OCI-LY1 (cell line): ENCODE measurements at regions not wholly inside any gene's neighbourhood (a gene's known extent, or its start where the extent isn't known, plus 50 kb on each side); places are given as distances from the start of the nearest gene placed in this dataset.

ENCODE experiments used
- H2AFZ ChIP-seq: fragments of 200-600 bp; sonication (generic), shearing (Covaris generic); 2 replicates; pipeline ENCODE4 v1.6.0; 2014; ENCODE audit warnings: antibody characterized with exemption, mild to moderate bottlenecking, low read length
- H3F3A ChIP-seq: fragments of 200-600 bp; sonication (generic), shearing (Covaris generic); 2 replicates; pipeline ENCODE4 v1.6.0; 2014; ENCODE audit warnings: mild to moderate bottlenecking, antibody characterized with exemption, low read length, moderate library complexity; ENCODE audit not compliant: insufficient read depth
- H3K27ac ChIP-seq: fragments of 200-600 bp; sonication (generic); 2 replicates; pipeline ENCODE4 v1.5.1; 2014; ENCODE audit warnings: low read length, mixed run types, mild to moderate bottlenecking, low read depth; ENCODE audit not compliant: poor library complexity, severe bottlenecking
- H3K27me3 ChIP-seq: fragments of 200-600 bp; sonication (generic); 2 replicates; pipeline ENCODE4 v1.6.0; 2014; ENCODE audit warnings: antibody characterized with exemption, mild to moderate bottlenecking, low read length, moderate library complexity; ENCODE audit not compliant: insufficient read depth
- H3K36me3 ChIP-seq: fragments of 200-600 bp; sonication (generic); 2 replicates; pipeline ENCODE4 v1.6.1; 2014; ENCODE audit warnings: mild to moderate bottlenecking, antibody characterized with exemption, low read length, moderate library complexity, mixed read lengths; ENCODE audit not compliant: insufficient read depth
- H3K4me1 ChIP-seq: fragments of 200-600 bp; sonication (generic); 2 replicates; pipeline ENCODE4 v1.5.1; 2014; ENCODE audit warnings: mild to moderate bottlenecking, low read length, moderate library complexity; ENCODE audit not compliant: insufficient read depth, severe bottlenecking
- H3K4me2 ChIP-seq: fragments of 200-600 bp; sonication (generic), shearing (Covaris generic); 2 replicates; pipeline ENCODE4 v1.6.1; 2014; ENCODE audit warnings: low read length
- H3K4me3 ChIP-seq: fragments of 200-600 bp; sonication (generic); 2 replicates; pipeline ENCODE4 v1.5.1; 2014; ENCODE audit warnings: low read length, low read depth, mild to moderate bottlenecking, mixed read lengths; ENCODE audit not compliant: poor library complexity, severe bottlenecking
- H3K79me2 ChIP-seq: fragments of 200-600 bp; shearing (Covaris generic); 2 replicates; pipeline ENCODE4 v1.6.1; 2016; ENCODE audit warnings: mixed run types, low read length, mixed read lengths; ENCODE audit not compliant: insufficient read depth
- H3K9ac ChIP-seq: fragments of 200-600 bp; sonication (generic), shearing (Covaris generic); 2 replicates; pipeline ENCODE4 v1.6.1; 2014; ENCODE audit warnings: mild to moderate bottlenecking, low read length, mixed read lengths
- H3K9me2 ChIP-seq: fragments of 200-600 bp; sonication (generic), shearing (Covaris generic); 2 replicates; pipeline ENCODE4 v1.6.1; 2014; ENCODE audit warnings: low read depth, mild to moderate bottlenecking, low read length, mixed read lengths
- H3K9me3 ChIP-seq: fragments of 200-600 bp; shearing (Covaris generic); 2 replicates; pipeline ENCODE4 v1.6.1; 2014; ENCODE audit warnings: low read length, mixed read lengths
- H4K20me1 ChIP-seq: fragments of 200-600 bp; sonication (generic), shearing (Covaris generic); 2 replicates; pipeline ENCODE4 v1.6.0; 2016; ENCODE audit warnings: mild to moderate bottlenecking, low read length; ENCODE audit not compliant: insufficient read depth
- CTCF ChIP-seq: fragments of 200-600 bp; sonication (generic), shearing (Covaris generic); IDR thresholded peaks from 2 replicates; pipeline ENCODE4 v1.5.1; 2017; ENCODE audit warnings: mild to moderate bottlenecking, antibody characterized with exemption, low read length, moderate library complexity, mixed read lengths
- EZH2 ChIP-seq: fragments of 200-600 bp; sonication (generic), shearing (Covaris generic); IDR thresholded peaks from 2 replicates; pipeline ENCODE4 v1.8.0; 2017; ENCODE audit warnings: borderline replicate concordance, mixed run types, mild to moderate bottlenecking, antibody characterized with exemption, low read length, moderate library complexity, mixed read lengths

GRCh38 chr19:30665449-30665848, 293.3 kb downstream of the ZNF536 start:
- Histone ChIP-seq H3K27me3 (no peaks in the 10 kb centered on the region), H3K27ac (no peak overlapping the region), H3F3A (no peaks in the 10 kb centered on the region), H3K4me1 (no peaks in the 10 kb centered on the region), H3K4me2 (no peak overlapping the region), H3K79me2 (no peaks in the 10 kb centered on the region), H3K9ac (no peak overlapping the region), H4K20me1 (no peaks in the 10 kb centered on the region), H2AFZ (no peak overlapping the region), H3K36me3 (no peaks in the 10 kb centered on the region), H3K9me3 (no peaks in the 10 kb centered on the region), H3K9me2 (no peaks in the 10 kb centered on the region), H3K4me3 (no peak overlapping the region)
- TF ChIP-seq EZH2 (no peak), CTCF (no peak)

GRCh38 chr19:30663611-30664174, 291.5 kb downstream of the ZNF536 start:
- Histone ChIP-seq H3K4me1 (no peaks in the 10 kb centered on the region), H3K27me3 (no peaks in the 10 kb centered on the region), H3K36me3 (no peaks in the 10 kb centered on the region), H3K79me2 (no peaks in the 10 kb centered on the region), H3K9me3 (no peaks in the 10 kb centered on the region), H3K4me2 (no peak overlapping the region), H3F3A (no peaks in the 10 kb centered on the region), H4K20me1 (no peaks in the 10 kb centered on the region), H3K4me3 (no peak overlapping the region), H2AFZ (no peak overlapping the region), H3K27ac (no peak overlapping the region), H3K9ac (no peak overlapping the region), H3K9me2 (no peaks in the 10 kb centered on the region)
- TF ChIP-seq EZH2, result no peak
- no peak for TF ChIP-seq CTCF

- no peaks in the 10 kb centered on the region for H3K9me3 ChIP-seq
- no peak overlapping the region for H2AFZ ChIP-seq
- no peak overlapping the region for H3K4me3 ChIP-seq
- no peaks in the 10 kb centered on the region for H3K9me2 ChIP-seq
- no peaks in the 10 kb centered on the region for H3K36me3 ChIP-seq
- TF ChIP-seq CTCF (no peak), EZH2 (no peak)
- no peak overlapping the region for H3K27ac ChIP-seq
- H3K79me2 ChIP-seq, result no peaks in the 10 kb centered on the region
- H4K20me1 ChIP-seq, result no peaks in the 10 kb centered on the region
- no peak overlapping the region for H3K9ac ChIP-seq
- H3K4me2 ChIP-seq, result no peak overlapping the region
- no peaks in the 10 kb centered on the region for H3F3A ChIP-seq
- no peaks in the 10 kb centered on the region for H3K27me3 ChIP-seq
- H3K4me1 ChIP-seq, result no peaks in the 10 kb centered on the region
Measured at GRCh38 chr19:30662211-30662861, 290.2 kb downstream of the ZNF536 start.
